ENCODE measurements at regions not wholly inside any gene's neighbourhood (a gene's known extent, or its start where the extent isn't known, plus 50 kb on each side); places are given as distances from the start of the nearest gene placed in this dataset.

- DNase-seq = no peak
Measured at GRCh38 chr7:34277016-34277802, 371.9 kb downstream of the BMPER start.

- no peak for DNase-seq
Measured at GRCh38 chr7:34277803-34278199, 372.5 kb downstream of the BMPER start.

GRCh38 chr7:34281260-34281659 lies 375.9 kb downstream of the BMPER start:
- DNase-seq = no peak

- no peak for DNase-seq
Measured at GRCh38 chr7:34282271-34282670, 375.7 kb upstream of the NPSR1 start.

GRCh38 chr7:34296663-34297062 lies 361.4 kb upstream of the NPSR1 start:
- DNase-seq = no peak

- DNase-seq = no peak
Measured at GRCh38 chr7:34298492-34299013, 359.5 kb upstream of the NPSR1 start.

- DNase-seq = no peak
Measured at GRCh38 chr7:34299066-34299465, 359.0 kb upstream of the NPSR1 start.

- no peak for DNase-seq
Measured at GRCh38 chr7:34307540-34307939, 350.5 kb upstream of the NPSR1 start.

- no peak for DNase-seq
Measured at GRCh38 chr7:34308595-34308994, 349.4 kb upstream of the NPSR1 start.

- DNase-seq = no peak
Measured at GRCh38 chr7:34309116-34309515, 348.9 kb upstream of the NPSR1 start.

GRCh38 chr7:34309584-34309983 lies 348.4 kb upstream of the NPSR1 start:
- DNase-seq = no peak

- no peak for DNase-seq
Measured at GRCh38 chr7:34311591-34311990, 346.4 kb upstream of the NPSR1 start.

GRCh38 chr7:34312624-34313023 lies 345.4 kb upstream of the NPSR1 start:
- no peak for DNase-seq

- DNase-seq = no peak
Measured at GRCh38 chr7:34313289-34313688, 344.7 kb upstream of the NPSR1 start.

GRCh38 chr7:34315032-34315431 lies 343.0 kb upstream of the NPSR1 start:
- no peak for DNase-seq

GRCh38 chr7:34317039-34317438 lies 341.0 kb upstream of the NPSR1 start:
- no peak for DNase-seq

- DNase-seq = no peak
Measured at GRCh38 chr7:34320412-34320811, 337.6 kb upstream of the NPSR1 start.

GRCh38 chr7:34320926-34321661 lies 336.9 kb upstream of the NPSR1 start:
- DNase-seq = peak; percentile 73

- no peak for DNase-seq
Measured at GRCh38 chr7:34322841-34323240, 335.2 kb upstream of the NPSR1 start.

- no peak for DNase-seq
Measured at GRCh38 chr7:34327681-34328080, 330.3 kb upstream of the NPSR1 start.

- DNase-seq = no peak
Measured at GRCh38 chr7:34330308-34330707, 327.7 kb upstream of the NPSR1 start.

- DNase-seq = no peak
Measured at GRCh38 chr7:34331102-34331501, 326.9 kb upstream of the NPSR1 start.

GRCh38 chr7:34332006-34332405 lies 326.0 kb upstream of the NPSR1 start:
- DNase-seq = no peak

- DNase-seq = no peak
Measured at GRCh38 chr7:34333184-34333583, 324.8 kb upstream of the NPSR1 start.
